ENCODE measurements at regions not wholly inside any gene's neighbourhood (a gene's known extent, or its start where the extent isn't known, plus 50 kb on each side); places are given as distances from the start of the nearest gene placed in this dataset.

DNA sequence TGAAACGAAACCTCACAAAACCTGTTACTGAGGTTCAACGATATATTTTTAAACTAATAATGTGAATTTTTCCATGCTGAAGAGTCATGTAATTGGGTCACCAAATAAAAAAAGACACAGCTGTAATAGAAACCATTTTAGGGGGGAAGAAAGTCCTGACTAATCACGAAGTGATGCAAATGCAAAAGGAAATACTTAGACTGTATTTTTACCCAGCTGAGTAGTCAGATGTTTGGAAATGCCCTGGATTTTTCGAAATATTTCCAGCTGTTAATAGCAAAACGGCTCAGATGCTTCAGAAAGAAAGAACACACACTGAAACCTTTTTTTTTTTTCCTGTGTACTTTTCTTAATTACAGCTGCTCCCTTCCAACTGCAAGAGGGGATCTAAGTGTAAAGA, 210.3 kb downstream of the SETD4 start:
- TF ChIP-seq CTCF (IDR thresholded peaks at IDR 0.05; ENCODE audit: low read depth, low read length, missing control alignments), result no peak
- no peak overlapping the region for H3K4me3 ChIP-seq (ENCODE audit: low read depth, low read length)
- no peak for DNase-seq (ENCODE audit: low read depth)
- in situ Hi-C loops (cut with HindIII; ENCODE audit: low sequenced_read_pairs), result no loop called here

- TF ChIP-seq CTCF (IDR thresholded peaks at IDR 0.05; ENCODE audit: low read depth, low read length, missing control alignments), result no peak
- DNase-seq (ENCODE audit: low read depth), result no peak
- no peak overlapping the region for H3K4me3 ChIP-seq (ENCODE audit: low read depth, low read length)
- in situ Hi-C loops (cut with HindIII; ENCODE audit: low sequenced_read_pairs), result no loop called here
Measured at GRCh38 chr21:35849144-35849543, 211.2 kb downstream of the SETD4 start.

GRCh38 chr21:35843911-35844667, 216.2 kb downstream of the SETD4 start:
- DNase-seq (ENCODE audit: low read depth), result no peak
- H3K4me3 ChIP-seq (ENCODE audit: low read depth, low read length), result no peak overlapping the region
- no peak for TF ChIP-seq CTCF (IDR thresholded peaks at IDR 0.05; ENCODE audit: low read depth, low read length, missing control alignments)
- in situ Hi-C loops (cut with HindIII; ENCODE audit: low sequenced_read_pairs), result no loop called here

GRCh38 chr21:35840949-35841348, 219.4 kb downstream of the SETD4 start:
- no peak for TF ChIP-seq CTCF (IDR thresholded peaks at IDR 0.05; ENCODE audit: low read depth, low read length, missing control alignments)
- H3K4me3 ChIP-seq (ENCODE audit: low read depth, low read length), result no peak overlapping the region
- no peak for DNase-seq (ENCODE audit: low read depth)
- in situ Hi-C loops (cut with HindIII; ENCODE audit: low sequenced_read_pairs), result no loop called here

DNA sequence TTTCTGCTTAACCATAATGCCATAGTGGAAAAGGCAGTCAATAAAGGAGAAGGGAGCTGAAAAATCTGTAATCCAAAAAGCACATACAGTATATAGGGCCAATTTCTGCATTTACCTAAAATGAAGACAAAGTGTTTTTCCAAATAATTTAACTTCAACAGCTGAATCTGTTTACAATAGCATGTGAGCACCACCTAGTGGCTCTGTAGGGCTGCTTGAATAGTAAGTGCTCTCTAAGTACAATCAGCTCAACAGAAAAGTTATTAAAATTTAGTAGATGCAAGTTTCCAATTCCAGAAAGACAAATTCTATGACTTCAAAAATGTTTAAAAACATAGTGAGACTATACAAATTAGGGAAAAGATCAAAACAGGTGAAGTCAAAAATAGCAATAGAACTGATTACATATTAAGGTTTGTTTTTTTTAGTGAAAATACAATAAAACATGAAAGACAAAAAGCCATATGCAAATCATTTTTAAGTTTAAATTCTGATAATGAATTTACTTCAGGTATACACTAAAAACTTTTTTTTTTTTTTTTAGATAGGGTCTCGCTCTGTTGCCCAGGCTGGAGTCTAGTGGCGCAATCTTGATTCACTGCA, 220.0 kb downstream of the SETD4 start:
- in situ Hi-C loops (cut with HindIII; ENCODE audit: low sequenced_read_pairs), result no loop called here
- DNase-seq (ENCODE audit: low read depth), result peak; percentile 88
- TF ChIP-seq CTCF (IDR thresholded peaks at IDR 0.05; ENCODE audit: low read depth, low read length, missing control alignments), result peak; percentile 79
- no peak overlapping the region for H3K4me3 ChIP-seq (ENCODE audit: low read depth, low read length)

DNA sequence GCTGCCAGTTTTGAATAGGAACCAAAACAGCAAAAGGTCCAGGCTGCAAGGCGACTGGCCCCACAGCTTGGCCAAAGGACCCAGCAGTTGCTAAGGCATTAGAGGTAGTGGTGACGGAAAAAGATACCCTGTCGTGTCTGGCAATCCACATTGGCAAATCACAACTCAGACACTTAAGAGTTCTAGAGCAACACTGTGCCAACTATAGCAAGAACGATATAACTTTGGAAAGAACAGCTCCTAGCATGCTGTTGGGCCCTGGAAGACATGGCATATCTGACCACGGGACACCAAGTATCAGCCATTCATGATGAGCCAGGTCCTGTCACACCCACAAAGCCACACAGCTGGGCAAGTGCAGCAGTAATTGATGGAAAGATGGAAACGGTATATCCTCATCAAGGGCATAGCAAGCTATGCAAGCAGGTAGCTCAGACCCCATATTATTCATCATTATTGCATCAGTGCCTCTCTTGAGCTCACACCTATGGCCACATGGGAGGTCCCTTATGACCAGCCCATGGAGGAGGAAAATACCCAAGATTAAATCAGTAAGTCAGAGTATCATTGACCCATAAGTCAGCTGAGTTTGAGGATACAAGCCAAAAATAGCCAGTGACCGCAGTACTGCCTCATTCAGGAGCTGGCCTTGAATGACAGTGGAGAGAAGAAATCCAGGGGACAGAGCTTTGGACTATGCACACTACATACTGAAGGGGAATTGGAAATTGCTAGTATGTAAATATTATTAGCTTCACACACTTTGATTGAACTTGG, 221.2 kb downstream of the SETD4 start:
- H3K4me3 ChIP-seq (ENCODE audit: low read depth, low read length), result no peak overlapping the region
- TF ChIP-seq CTCF (IDR thresholded peaks at IDR 0.05; ENCODE audit: low read depth, low read length, missing control alignments), result no peak
- DNase-seq (ENCODE audit: low read depth), result no peak
- in situ Hi-C loops (cut with HindIII; ENCODE audit: low sequenced_read_pairs), result loop anchor here (10.0 kb wide), 1 partner anchor 944 kb away; no protein-coding TSS in a partner anchor
